K562 (cell line): ENCODE measurements at regions not wholly inside any gene's neighbourhood (a gene's known extent, or its start where the extent isn't known, plus 50 kb on each side); places are given as distances from the start of the nearest gene placed in this dataset.
"Not testable (repeated sequence)": the region's sequence is repeated elsewhere in the genome, so short reads cannot be mapped to it uniquely, and the experiment has no call there.

Experiments used
- ARID3B ChIP-seq: fragments of 250-450 bp; sonication (Bioruptor Pico); IDR thresholded peaks from 2 replicates; pipeline ENCODE4 v1.4.0; 2020; ENCODE audit warnings: borderline replicate concordance
- CXXC5 ChIP-seq: fragments of 250-450 bp; sonication (Bioruptor Pico); IDR thresholded peaks from 2 replicates; pipeline ENCODE4 v1.8.0; 2022; ENCODE audit warnings: inconsistent platforms, mild to moderate bottlenecking, moderate library complexity
- E2F3 ChIP-seq: fragments of 250-450 bp; sonication (Bioruptor Pico); IDR thresholded peaks from 2 replicates; pipeline ENCODE4 v1.4.0; 2020; ENCODE audit warnings: mild to moderate bottlenecking
- GTF2A2 ChIP-seq: IDR thresholded peaks from 2 replicates; pipeline ENCODE4 v1.6.1; 2016; ENCODE audit warnings: mild to moderate bottlenecking, missing genetic modification characterization, missing compliant biosample characterization
- HINFP ChIP-seq: fragments of 450-650 bp; conservative IDR thresholded peaks from 2 replicates; pipeline ENCODE4 v1.6.1; 2016; ENCODE audit warnings: missing genetic modification characterization, low read depth, mild to moderate bottlenecking, control low read depth, missing compliant biosample characterization
- HIVEP1 ChIP-seq: fragments of 250-450 bp; sonication (Bioruptor Pico); IDR thresholded peaks from 2 replicates; pipeline ENCODE4 v1.4.0; 2020; ENCODE audit warnings: mild to moderate bottlenecking
- ID3 ChIP-seq, 2 experiments: fragments of 250-450 bp in 1 of 2; fragments of 450-650 bp in 1 of 2; sonication (Bioruptor Pico) in 1 of 2; IDR thresholded peaks; 2 replicates each; pipeline versions ENCODE4 v1.6.1 to v1.8.0; 2016 to 2021; ENCODE audit warnings: mild to moderate bottlenecking in 2 of 2, moderate library complexity in 2 of 2, missing compliant biosample characterization in 1 of 2, missing genetic modification characterization in 1 of 2
- IRF9 ChIP-seq: fragments of 450-650 bp; IDR thresholded peaks from 2 replicates; pipeline ENCODE4 v1.6.1; 2016; ENCODE audit warnings: missing biosample characterization, missing genetic modification characterization
- KLF6 ChIP-seq: fragments of 250-450 bp; sonication (Bioruptor Pico); IDR thresholded peaks from 2 replicates; pipeline ENCODE4 v1.4.0; 2020; ENCODE audit warnings: mild to moderate bottlenecking, moderate library complexity, borderline replicate concordance
- PTRF ChIP-seq: fragments of 450-650 bp; IDR thresholded peaks from 2 replicates; pipeline ENCODE4 v1.6.1; 2016; ENCODE audit warnings: mild to moderate bottlenecking, missing genetic modification characterization, missing compliant biosample characterization
- PTTG1 ChIP-seq: fragments of 450-650 bp; IDR thresholded peaks from 2 replicates; pipeline ENCODE4 v1.6.1; 2016; ENCODE audit warnings: low read depth, mild to moderate bottlenecking, missing genetic modification characterization, missing compliant biosample characterization
- RNF219 ChIP-seq: fragments of 250-450 bp; sonication (Bioruptor Pico); IDR thresholded peaks from 2 replicates; pipeline ENCODE4 v1.5.0; 2022; ENCODE audit warnings: mild to moderate bottlenecking
- TAF7 ChIP-seq: fragments of 450-650 bp; IDR thresholded peaks from 2 replicates; pipeline ENCODE4 v1.6.1; 2016; ENCODE audit warnings: missing genetic modification characterization, missing compliant biosample characterization
- TCF15 ChIP-seq: fragments of 250-450 bp; sonication (Bioruptor Pico); IDR thresholded peaks from 2 replicates; pipeline ENCODE4 v1.8.0; 2022; ENCODE audit warnings: moderate library complexity, mild to moderate bottlenecking, inconsistent platforms
- TEAD1 ChIP-seq, 2 experiments: fragments of 450-650 bp in 1 of 2; sonication (generic) in 1 of 2; formaldehyde crosslinking; IDR thresholded peaks; 2 replicates each; pipeline versions ENCODE4 v1.4.0 to v1.8.0; 2020 to 2022; ENCODE audit warnings: mild to moderate bottlenecking in 2 of 2, missing genetic modification reagents in 1 of 2
- ZNF239 ChIP-seq: fragments of 250-450 bp; sonication (Bioruptor Pico); IDR thresholded peaks from 2 replicates; pipeline ENCODE4 v1.4.0; 2020; ENCODE audit warnings: mild to moderate bottlenecking
- ZNF445 ChIP-seq: fragments of 250-450 bp; sonication (Bioruptor Pico); IDR thresholded peaks from 2 replicates; pipeline ENCODE4 v1.4.0; 2020; ENCODE audit warnings: low read depth, mild to moderate bottlenecking, moderate library complexity
- ZNF644 ChIP-seq: fragments of 200-800 bp; sonication (Bioruptor generic); IDR thresholded peaks from 2 replicates; pipeline ENCODE4 v1.6.1; 2016; ENCODE audit warnings: low read depth, missing genetic modification characterization, missing compliant biosample characterization
- ZNF76 ChIP-seq: fragments of 250-450 bp; sonication (Bioruptor Pico); IDR thresholded peaks from 2 replicates; pipeline ENCODE4 v1.4.0; 2020; ENCODE audit warnings: mild to moderate bottlenecking, moderate library complexity, borderline replicate concordance
- ZNF79 ChIP-seq: fragments of 250-450 bp; sonication (Bioruptor Pico); IDR thresholded peaks from 2 replicates; pipeline ENCODE4 v1.4.0; 2020; ENCODE audit warnings: low read depth, mild to moderate bottlenecking, moderate library complexity

GRCh38 chr11:57911522-57911921 is 112.2 kb upstream of the OR9Q1 start (continued):
- peak; percentile 36; the same call in 1 of the 2 replicates for TF ChIP-seq ARID3B
- TF ChIP-seq TAF7, result peak; percentile 32; the same call in 1 of the 2 replicates
- peak in 1 of 2 experiments; percentile 86; a peak in 2 of 4 replicates for TF ChIP-seq TEAD1 (CRISPR knock-in tag; IDR thresholded peaks at IDR 0.05)
- peak; percentile 92 for TF ChIP-seq ZNF76 (CRISPR knock-in tag)
- peak; percentile 76 for TF ChIP-seq ZNF239 (CRISPR knock-in tag)
- TF ChIP-seq RNF219, result 0 out of 2 replicates have a peak, but pooled peaks have one; percentile 40
- peak; percentile 62 for TF ChIP-seq CXXC5
- peak; percentile 94; the same call in 1 of the 2 replicates for TF ChIP-seq KLF6 (CRISPR knock-in tag)
- 0 out of 2 replicates have a peak, but pooled peaks have one; percentile 31 for TF ChIP-seq ZNF445 (CRISPR knock-in tag)
- TF ChIP-seq PTTG1 (tag), result peak; percentile 86
- TF ChIP-seq ZNF644 (tag), result peak; percentile 67; the same call in 1 of the 2 replicates
- TF ChIP-seq IRF9 (tag), result peak; percentile 50; the same call in 1 of the 2 replicates
- peak; percentile 89; the same call in 1 of the 2 replicates for TF ChIP-seq HIVEP1 (CRISPR knock-in tag)
- peak; percentile 70 for TF ChIP-seq HINFP
- not testable (repeated sequence) for TF ChIP-seq ID3 (CRISPR knock-in tag; IDR thresholded peaks at IDR 0.05)
- TF ChIP-seq ID3 (tag; IDR thresholded peaks at IDR 0.05), result peak; percentile 84
- TF ChIP-seq TCF15 (CRISPR knock-in tag), result 0 out of 2 replicates have a peak, but pooled peaks have one; percentile 40
- TF ChIP-seq GTF2A2 (tag), result peak; percentile 79
- TF ChIP-seq ZNF79 (CRISPR knock-in tag), result peak; percentile 69; the same call in 1 of the 2 replicates
- TF ChIP-seq E2F3, result peak; percentile 76
- peak; percentile 88 for TF ChIP-seq PTRF (tag)
